ENCODE measurements at regions not wholly inside any gene's neighbourhood (a gene's known extent, or its start where the extent isn't known, plus 50 kb on each side); places are given as distances from the start of the nearest gene placed in this dataset.

DNA sequence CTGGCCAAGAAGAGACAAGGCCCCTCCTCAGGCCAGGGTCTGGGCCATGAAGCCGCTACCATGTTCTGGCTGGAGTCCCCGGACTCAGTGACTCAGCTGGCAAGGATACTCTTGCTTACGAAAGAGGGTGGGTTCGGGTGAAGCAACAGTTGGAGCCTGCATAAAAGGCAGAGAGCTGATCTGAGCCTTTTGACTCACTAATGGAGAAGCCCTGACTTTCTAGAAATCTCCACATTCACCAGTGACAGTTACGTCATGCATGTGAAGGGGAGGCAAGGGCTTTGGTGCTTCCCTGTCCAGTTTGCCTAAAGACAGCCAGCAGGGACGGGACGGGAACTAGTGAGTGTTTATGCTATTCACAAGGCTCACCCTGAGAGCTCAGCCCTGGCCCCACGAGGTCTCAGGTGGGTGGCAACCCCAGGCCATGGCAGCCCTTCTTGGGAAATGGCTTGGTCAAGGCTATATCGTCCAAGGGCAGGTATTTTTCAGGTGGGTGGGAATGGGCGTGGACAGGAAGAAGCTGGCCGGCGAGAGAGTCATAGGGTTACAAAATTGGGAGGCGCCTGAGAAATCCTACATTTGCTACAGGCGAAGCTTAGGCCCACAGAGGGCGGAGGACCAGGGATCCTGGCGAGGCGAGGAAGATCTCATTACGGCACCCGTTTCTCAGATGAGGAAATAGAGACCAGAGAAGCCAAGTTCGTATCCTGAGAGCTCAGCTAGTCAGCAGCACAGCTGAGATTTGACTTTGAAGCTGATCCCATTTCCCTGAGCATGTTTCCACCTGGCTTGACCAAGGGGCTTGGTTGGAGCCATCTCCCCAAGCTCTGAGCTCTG is 314.6 kb downstream of the BCL11B start:
- Histone ChIP-seq H3K27me3 (ENCODE audit: insufficient read depth, low read length) (no peaks in the 10 kb centered on the region; the same call in 1 of the 2 replicates), H3K4me1 (ENCODE audit: insufficient read depth, low read length) (no peaks in the 10 kb centered on the region), H3K4me3 (ENCODE audit: low read length) (no peak overlapping the region), H3K9me3 (ENCODE audit: insufficient read depth, low read depth, low read length) (no peaks in the 10 kb centered on the region), H3K27ac (ENCODE audit: low read length) (no peak overlapping the region), H3K9ac (ENCODE audit: low read depth, low read length) (no peak overlapping the region), H3K36me3 (ENCODE audit: insufficient read depth, low read depth, low read length) (no peaks in the 10 kb centered on the region)

GRCh38 chr14:98958048-98958631 is 313.9 kb downstream of the BCL11B start:
- H3K4me1 ChIP-seq (ENCODE audit: insufficient read depth, low read length): no peaks in the 10 kb centered on the region
- H3K9me3 ChIP-seq (ENCODE audit: insufficient read depth, low read depth, low read length): no peaks in the 10 kb centered on the region
- H3K36me3 ChIP-seq (ENCODE audit: insufficient read depth, low read depth, low read length): no peaks in the 10 kb centered on the region
- H3K4me3 ChIP-seq (ENCODE audit: low read length): no peak overlapping the region
- H3K9ac ChIP-seq (ENCODE audit: low read depth, low read length): no peak overlapping the region
- no peak overlapping the region for H3K27ac ChIP-seq (ENCODE audit: low read length)
- H3K27me3 ChIP-seq (ENCODE audit: insufficient read depth, low read length): no peaks in the 10 kb centered on the region; the same call in 1 of the 2 replicates

DNA sequence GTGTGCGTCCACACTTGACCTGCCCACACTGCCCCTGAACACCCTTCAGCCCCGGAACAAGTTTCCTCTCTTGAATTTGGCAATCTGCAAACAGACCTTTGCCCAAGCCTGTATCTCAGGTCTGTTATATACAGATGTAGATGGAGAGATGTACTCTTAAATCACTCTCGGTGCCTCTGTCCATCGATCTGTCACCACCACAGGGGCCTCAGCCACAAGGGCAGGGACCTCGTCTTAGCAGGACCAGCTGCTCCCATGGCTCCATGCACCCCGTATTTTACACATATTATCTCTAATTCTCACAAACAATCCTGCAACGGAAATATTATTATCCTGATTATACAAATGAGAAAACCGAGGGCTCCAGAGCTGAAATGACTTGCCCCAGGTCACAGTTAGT is 313.4 kb downstream of the BCL11B start:
- Histone ChIP-seq H3K9ac (ENCODE audit: low read depth, low read length) (no peak overlapping the region), H3K4me3 (ENCODE audit: low read length) (no peak overlapping the region), H3K4me1 (ENCODE audit: insufficient read depth, low read length) (no peaks in the 10 kb centered on the region), H3K36me3 (ENCODE audit: insufficient read depth, low read depth, low read length) (no peaks in the 10 kb centered on the region), H3K27ac (ENCODE audit: low read length) (no peak overlapping the region), H3K9me3 (ENCODE audit: insufficient read depth, low read depth, low read length) (no peaks in the 10 kb centered on the region), H3K27me3 (ENCODE audit: insufficient read depth, low read length) (no peaks in the 10 kb centered on the region; the same call in 1 of the 2 replicates)

GRCh38 chr14:98959410-98959809 is 312.6 kb downstream of the BCL11B start:
- no peaks in the 10 kb centered on the region for H3K9me3 ChIP-seq (ENCODE audit: insufficient read depth, low read depth, low read length)
- no peaks in the 10 kb centered on the region for H3K4me1 ChIP-seq (ENCODE audit: insufficient read depth, low read length)
- H3K9ac ChIP-seq (ENCODE audit: low read depth, low read length): no peak overlapping the region
- H3K36me3 ChIP-seq (ENCODE audit: insufficient read depth, low read depth, low read length): no peaks in the 10 kb centered on the region
- H3K4me3 ChIP-seq (ENCODE audit: low read length): no peak overlapping the region
- no peak overlapping the region for H3K27ac ChIP-seq (ENCODE audit: low read length)
- H3K27me3 ChIP-seq (ENCODE audit: insufficient read depth, low read length): no peaks in the 10 kb centered on the region; the same call in 1 of the 2 replicates

DNA sequence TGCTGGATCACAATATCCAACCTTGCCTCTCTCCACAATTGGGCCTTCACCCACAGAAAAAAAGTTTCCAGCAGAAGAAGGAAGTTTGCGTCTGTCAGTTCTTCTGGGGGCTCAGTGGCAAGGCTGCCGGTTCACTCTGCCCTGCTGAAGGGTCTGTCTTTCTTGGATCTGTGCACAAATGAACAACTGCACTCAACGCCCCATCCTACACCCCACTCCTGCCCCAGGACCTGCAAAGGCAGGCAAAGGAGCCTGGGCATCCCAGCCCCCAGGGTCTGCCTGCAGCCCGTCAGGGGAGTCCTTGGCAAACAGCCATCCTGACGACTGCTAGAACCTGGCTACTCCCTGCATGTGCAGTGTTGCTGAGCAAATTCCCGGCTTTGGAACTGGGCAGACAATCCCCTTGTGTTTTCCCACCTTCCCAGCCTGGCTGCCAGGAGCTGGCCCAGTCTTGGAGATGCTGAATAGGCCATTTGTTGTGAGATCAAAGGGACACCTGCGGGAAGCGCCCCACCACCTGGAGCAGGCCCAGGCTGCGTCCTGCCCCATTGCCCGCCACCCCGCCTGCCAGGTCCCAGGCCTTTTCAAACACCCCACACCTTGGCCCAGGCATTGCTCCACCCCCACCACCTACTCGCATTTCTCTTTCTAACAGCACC is 311.9 kb downstream of the BCL11B start:
- Histone ChIP-seq H3K4me1 (ENCODE audit: insufficient read depth, low read length) (no peaks in the 10 kb centered on the region), H3K27me3 (ENCODE audit: insufficient read depth, low read length) (no peaks in the 10 kb centered on the region; the same call in 1 of the 2 replicates)

GRCh38 chr14:98960617-98961013 is 311.4 kb downstream of the BCL11B start:
- Histone ChIP-seq H3K9ac (ENCODE audit: low read depth, low read length) (no peak overlapping the region), H3K9me3 (ENCODE audit: insufficient read depth, low read depth, low read length) (no peaks in the 10 kb centered on the region), H3K36me3 (ENCODE audit: insufficient read depth, low read depth, low read length) (no peaks in the 10 kb centered on the region), H3K4me1 (ENCODE audit: insufficient read depth, low read length) (no peaks in the 10 kb centered on the region), H3K27me3 (ENCODE audit: insufficient read depth, low read length) (no peaks in the 10 kb centered on the region; the same call in 1 of the 2 replicates), H3K4me3 (ENCODE audit: low read length) (no peak overlapping the region), H3K27ac (ENCODE audit: low read length) (no peak overlapping the region)

More for the DNA sequence above, 311.9 kb downstream of the BCL11B start:
- Histone ChIP-seq H3K9ac (ENCODE audit: low read depth, low read length) (no peak overlapping the region), H3K36me3 (ENCODE audit: insufficient read depth, low read depth, low read length) (no peaks in the 10 kb centered on the region), H3K4me3 (ENCODE audit: low read length) (no peak overlapping the region), H3K27ac (ENCODE audit: low read length) (no peak overlapping the region), H3K9me3 (ENCODE audit: insufficient read depth, low read depth, low read length) (no peaks in the 10 kb centered on the region)

DNA sequence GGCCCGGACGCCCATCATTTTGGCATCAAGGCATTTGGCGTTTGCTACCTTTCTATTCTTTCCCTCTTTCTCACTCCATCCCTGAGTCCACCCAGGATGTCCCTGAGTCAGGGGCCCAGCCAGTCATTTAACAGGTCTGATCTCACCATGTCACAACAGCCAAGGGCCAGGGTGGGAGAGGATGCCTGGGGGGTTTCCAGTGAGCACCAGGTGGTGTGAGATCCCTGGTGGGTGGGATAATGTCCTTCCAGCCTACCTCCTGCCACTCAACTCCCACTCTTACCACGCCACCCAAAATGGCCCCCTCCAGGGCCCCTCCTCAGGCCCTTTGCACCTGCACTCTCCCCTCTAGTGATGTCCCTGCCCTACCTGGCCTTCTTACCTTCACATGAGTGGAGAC is 310.8 kb downstream of the BCL11B start:
- Histone ChIP-seq H3K36me3 (ENCODE audit: insufficient read depth, low read depth, low read length) (no peaks in the 10 kb centered on the region), H3K4me1 (ENCODE audit: insufficient read depth, low read length) (no peaks in the 10 kb centered on the region), H3K27ac (ENCODE audit: low read length) (no peak overlapping the region), H3K4me3 (ENCODE audit: low read length) (no peak overlapping the region), H3K9me3 (ENCODE audit: insufficient read depth, low read depth, low read length) (no peaks in the 10 kb centered on the region), H3K9ac (ENCODE audit: low read depth, low read length) (no peak overlapping the region), H3K27me3 (ENCODE audit: insufficient read depth, low read length) (no peaks in the 10 kb centered on the region; the same call in 1 of the 2 replicates)

DNA sequence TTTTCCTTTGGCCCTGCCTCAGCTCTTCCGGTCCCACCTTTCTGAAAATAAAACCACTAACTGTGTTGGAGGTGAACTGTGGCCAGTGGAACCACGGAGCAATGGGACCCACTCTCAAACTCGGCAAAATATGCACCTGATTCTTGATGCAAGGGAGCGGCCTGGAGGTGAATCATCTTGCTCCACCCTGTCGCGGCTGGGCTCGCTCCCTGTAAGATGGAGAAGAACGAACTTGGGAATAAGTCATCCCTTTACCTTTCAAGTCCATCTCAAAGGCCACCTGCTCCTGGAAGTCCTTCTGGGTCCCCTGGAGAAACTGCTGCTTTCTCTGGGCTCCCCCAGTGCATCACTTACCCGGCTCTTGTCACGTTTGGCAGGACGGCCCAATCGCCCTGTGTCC is 309.9 kb downstream of the BCL11B start:
- Histone ChIP-seq H3K27me3 (ENCODE audit: insufficient read depth, low read length) (no peaks in the 10 kb centered on the region; the same call in 1 of the 2 replicates), H3K4me1 (ENCODE audit: insufficient read depth, low read length) (no peaks in the 10 kb centered on the region), H3K9ac (ENCODE audit: low read depth, low read length) (no peak overlapping the region), H3K9me3 (ENCODE audit: insufficient read depth, low read depth, low read length) (no peaks in the 10 kb centered on the region), H3K36me3 (ENCODE audit: insufficient read depth, low read depth, low read length) (no peaks in the 10 kb centered on the region), H3K27ac (ENCODE audit: low read length) (no peak overlapping the region), H3K4me3 (ENCODE audit: low read length) (no peak overlapping the region)

DNA sequence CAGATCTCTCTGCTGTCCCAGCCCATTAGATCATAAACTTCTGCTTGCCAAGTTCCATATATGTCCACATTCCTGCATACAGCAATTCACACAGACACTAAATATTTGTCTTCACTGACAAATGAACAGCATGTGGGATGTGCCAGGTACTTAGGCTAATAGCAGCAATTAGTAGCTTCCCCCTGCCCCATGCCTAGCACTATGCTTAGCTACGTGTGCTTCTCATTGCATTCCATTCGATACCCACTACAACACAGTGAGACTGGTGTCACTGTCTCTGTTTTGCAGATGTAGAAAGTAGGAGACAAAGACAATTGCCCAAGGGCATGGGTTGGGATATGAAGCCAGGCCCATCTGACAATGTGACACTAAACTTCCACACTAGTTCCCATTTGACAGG is 308.4 kb downstream of the BCL11B start:
- Histone ChIP-seq H3K27me3 (ENCODE audit: insufficient read depth, low read length) (no peaks in the 10 kb centered on the region; the same call in 1 of the 2 replicates), H3K4me3 (ENCODE audit: low read length) (no peak overlapping the region), H3K9me3 (ENCODE audit: insufficient read depth, low read depth, low read length) (no peaks in the 10 kb centered on the region), H3K27ac (ENCODE audit: low read length) (no peak overlapping the region), H3K36me3 (ENCODE audit: insufficient read depth, low read depth, low read length) (no peaks in the 10 kb centered on the region), H3K9ac (ENCODE audit: low read depth, low read length) (no peak overlapping the region), H3K4me1 (ENCODE audit: insufficient read depth, low read length) (no peaks in the 10 kb centered on the region)

DNA sequence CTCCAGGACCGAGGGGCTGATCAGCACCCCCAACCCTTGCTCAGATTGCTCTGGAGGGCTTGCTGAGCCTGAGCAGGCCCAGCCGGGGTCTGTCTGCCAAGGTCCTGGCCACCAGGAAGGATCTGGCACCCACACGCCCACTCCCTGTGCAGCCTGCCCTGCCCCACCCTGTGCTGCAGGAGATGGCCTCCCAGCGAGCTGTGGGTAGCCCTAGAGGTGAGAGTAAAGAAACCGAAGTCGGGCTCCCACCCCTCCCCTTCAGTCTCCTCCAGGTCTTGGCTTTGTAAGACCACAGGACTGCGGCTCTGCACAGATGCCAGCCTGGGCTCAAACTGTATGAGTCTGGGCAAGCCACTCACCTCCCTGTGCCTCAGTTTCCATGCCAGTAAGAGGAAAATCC is 307.8 kb downstream of the BCL11B start:
- Histone ChIP-seq H3K4me1 (ENCODE audit: insufficient read depth, low read length) (no peaks in the 10 kb centered on the region), H3K36me3 (ENCODE audit: insufficient read depth, low read depth, low read length) (no peaks in the 10 kb centered on the region), H3K4me3 (ENCODE audit: low read length) (no peak overlapping the region), H3K27me3 (ENCODE audit: insufficient read depth, low read length) (no peaks in the 10 kb centered on the region; the same call in 1 of the 2 replicates), H3K9me3 (ENCODE audit: insufficient read depth, low read depth, low read length) (no peaks in the 10 kb centered on the region), H3K9ac (ENCODE audit: low read depth, low read length) (no peak overlapping the region), H3K27ac (ENCODE audit: low read length) (no peak overlapping the region)

DNA sequence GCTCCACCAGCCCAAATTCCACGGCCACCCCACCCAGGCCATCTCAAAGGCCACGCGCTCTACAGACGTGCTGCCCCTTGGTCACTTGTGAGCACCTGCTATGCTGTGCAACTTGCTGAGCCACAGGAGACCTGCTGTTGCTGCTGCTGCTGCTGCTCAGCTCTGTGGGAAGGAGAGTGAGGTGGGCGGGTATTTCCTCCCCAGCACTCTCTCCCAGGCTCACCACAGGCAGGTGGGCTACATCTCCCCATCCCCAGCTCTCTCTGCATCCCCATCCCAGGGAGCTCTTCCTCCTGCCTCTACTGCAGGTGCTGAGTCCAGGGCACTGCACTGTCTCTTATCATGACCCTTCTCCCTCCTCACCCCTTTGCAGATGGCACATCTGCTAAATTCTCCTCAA is 306.9 kb downstream of the BCL11B start:
- no peak overlapping the region for H3K9ac ChIP-seq (ENCODE audit: low read depth, low read length)
- H3K4me1 ChIP-seq (ENCODE audit: insufficient read depth, low read length): no peaks in the 10 kb centered on the region
- no peaks in the 10 kb centered on the region for H3K36me3 ChIP-seq (ENCODE audit: insufficient read depth, low read depth, low read length)
- no peaks in the 10 kb centered on the region for H3K9me3 ChIP-seq (ENCODE audit: insufficient read depth, low read depth, low read length)
- no peak overlapping the region for H3K27ac ChIP-seq (ENCODE audit: low read length)
- H3K27me3 ChIP-seq (ENCODE audit: insufficient read depth, low read length): no peaks in the 10 kb centered on the region; the same call in 1 of the 2 replicates
- H3K4me3 ChIP-seq (ENCODE audit: low read length): no peak overlapping the region
